ENCODE measurements at regions not wholly inside any gene's neighbourhood (a gene's known extent, or its start where the extent isn't known, plus 50 kb on each side); places are given as distances from the start of the nearest gene placed in this dataset.

GRCh38 chr18:78017869-78018268 is 768.2 kb downstream of the GALR1 start:
- TF ChIP-seq POLR2A (IDR thresholded peaks at IDR 0.05; ENCODE audit: extremely low read depth, insufficient read length), result no peak
- no peak for TF ChIP-seq CTCF (IDR thresholded peaks at IDR 0.05; ENCODE audit: low read depth, low read length)
- TF ChIP-seq MAX (IDR thresholded peaks at IDR 0.05; ENCODE audit: low read depth, low read length), result no peak
